ENCODE measurements at regions not wholly inside any gene's neighbourhood (a gene's known extent, or its start where the extent isn't known, plus 50 kb on each side); places are given as distances from the start of the nearest gene placed in this dataset.

DNA sequence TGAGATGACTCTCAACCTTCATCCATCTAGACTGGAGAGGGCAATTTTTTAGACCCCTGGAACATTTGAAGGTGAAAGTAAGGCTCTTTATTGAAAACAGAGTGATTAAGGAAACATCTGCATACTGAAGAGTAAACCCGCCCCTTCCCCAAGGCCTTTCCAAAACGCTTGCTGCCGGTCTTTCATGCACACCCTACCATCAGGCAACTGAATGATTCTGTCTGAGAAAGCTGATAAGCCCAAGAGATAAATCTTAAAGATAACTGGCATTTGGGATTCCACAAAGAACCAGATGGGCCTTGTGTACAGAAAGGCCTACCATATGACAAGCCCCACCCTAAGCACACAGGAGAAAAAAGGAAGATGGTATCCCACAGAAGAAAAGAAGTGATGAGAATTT lies 54.4 kb upstream of the PIK3R1 start:
- Histone ChIP-seq H3K4me2 (no peak overlapping the region), H3K36me3 (no peaks in the 10 kb centered on the region)
- TF ChIP-seq, protein P1, sequence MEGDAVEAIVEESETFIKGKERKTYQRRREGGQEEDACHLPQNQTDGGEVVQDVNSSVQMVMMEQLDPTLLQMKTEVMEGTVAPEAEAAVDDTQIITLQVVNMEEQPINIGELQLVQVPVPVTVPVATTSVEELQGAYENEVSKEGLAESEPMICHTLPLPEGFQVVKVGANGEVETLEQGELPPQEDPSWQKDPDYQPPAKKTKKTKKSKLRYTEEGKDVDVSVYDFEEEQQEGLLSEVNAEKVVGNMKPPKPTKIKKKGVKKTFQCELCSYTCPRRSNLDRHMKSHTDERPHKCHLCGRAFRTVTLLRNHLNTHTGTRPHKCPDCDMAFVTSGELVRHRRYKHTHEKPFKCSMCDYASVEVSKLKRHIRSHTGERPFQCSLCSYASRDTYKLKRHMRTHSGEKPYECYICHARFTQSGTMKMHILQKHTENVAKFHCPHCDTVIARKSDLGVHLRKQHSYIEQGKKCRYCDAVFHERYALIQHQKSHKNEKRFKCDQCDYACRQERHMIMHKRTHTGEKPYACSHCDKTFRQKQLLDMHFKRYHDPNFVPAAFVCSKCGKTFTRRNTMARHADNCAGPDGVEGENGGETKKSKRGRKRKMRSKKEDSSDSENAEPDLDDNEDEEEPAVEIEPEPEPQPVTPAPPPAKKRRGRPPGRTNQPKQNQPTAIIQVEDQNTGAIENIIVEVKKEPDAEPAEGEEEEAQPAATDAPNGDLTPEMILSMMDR (IDR thresholded peaks at IDR 0.05), result no peak
- TF ChIP-seq EZH2phosphoT487 (IDR thresholded peaks at IDR 0.05), result no peak
- no peak for TF ChIP-seq EZH2 (IDR thresholded peaks at IDR 0.05)

DNA sequence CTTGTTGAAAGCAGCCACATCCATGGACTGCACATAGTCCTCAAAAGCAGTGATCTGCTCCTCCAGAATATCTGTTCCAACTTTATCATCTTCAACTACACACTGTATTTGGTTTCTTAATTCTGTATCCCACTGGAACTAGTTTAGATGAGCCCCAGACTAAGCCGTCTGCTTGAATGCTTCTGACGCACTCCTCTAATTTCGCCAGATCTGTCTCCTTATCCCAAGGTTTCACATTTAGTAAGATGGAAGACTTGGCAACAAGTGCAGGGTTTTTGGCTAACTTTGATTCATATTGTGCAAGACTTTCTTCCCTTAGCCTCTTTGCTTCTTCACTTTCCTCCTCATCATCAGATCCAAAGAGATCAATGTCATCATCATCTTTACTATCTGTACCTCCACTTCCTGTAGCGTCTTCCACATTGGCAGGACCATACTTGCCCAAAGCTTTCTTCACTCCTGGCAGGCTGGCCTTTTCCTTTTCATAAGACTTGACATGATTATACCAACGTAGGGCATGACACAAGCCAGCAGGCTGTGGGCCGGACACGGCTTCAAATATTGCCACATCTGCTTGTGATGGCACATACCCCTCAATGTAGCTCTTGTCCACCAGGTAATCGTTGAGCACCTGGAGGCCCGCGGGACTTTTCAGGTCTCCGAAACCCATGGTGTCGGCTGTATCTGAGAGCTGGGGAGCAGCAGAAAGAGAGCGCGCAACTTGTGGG lies 56.2 kb upstream of the PIK3R1 start:
- Histone ChIP-seq H3K9ac (no peak overlapping the region), H3K36me3 (no peaks in the 10 kb centered on the region), H3F3A (ENCODE audit: low read depth) (no peaks in the 10 kb centered on the region), H3K4me1 (peaks cover 3% of the 10 kb centered on the region), H3K4me3 (no peak overlapping the region), H3K27me3 (no peaks in the 10 kb centered on the region), H2AFZ (replicated peaks) (no peak overlapping the region), H3K27ac (no peak overlapping the region), H3K79me2 (ENCODE audit: low read depth) (no peaks in the 10 kb centered on the region), H3K4me2 (no peak overlapping the region), H3K9me3 (ENCODE audit: low read depth) (no peaks in the 10 kb centered on the region), H4K20me1 (ENCODE audit: low read depth) (no peaks in the 10 kb centered on the region)
- Mint-ChIP-seq H3K27me3 (ENCODE audit: insufficient read depth, low read depth) (peaks cover 8% of the 10 kb centered on the region), H3K9me3 (no peaks in the 10 kb centered on the region), H3K4me3 (no peak overlapping the region), H3K36me3 (no peaks in the 10 kb centered on the region), H3K4me1 (no peaks in the 10 kb centered on the region), H3K27ac (no peak overlapping the region)
- TF ChIP-seq EZH2phosphoT487 (IDR thresholded peaks at IDR 0.05) (no peak), EZH2 (IDR thresholded peaks at IDR 0.05) (no peak)
- TF ChIP-seq, protein P1 (IDR thresholded peaks at IDR 0.05), result no peak
- DNase-seq (ENCODE audit: low spot score), result no peak

More for the DNA sequence above, 54.4 kb upstream of the PIK3R1 start:
- Mint-ChIP-seq H3K27me3 (ENCODE audit: insufficient read depth, low read depth) (peaks cover 6% of the 10 kb centered on the region), H3K36me3 (no peaks in the 10 kb centered on the region), H3K4me1 (no peaks in the 10 kb centered on the region), H3K4me3 (no peak overlapping the region), H3K27ac (no peak overlapping the region), H3K9me3 (peaks cover 2% of the 10 kb centered on the region)
- no peaks in the 10 kb centered on the region for H3K79me2 ChIP-seq (ENCODE audit: low read depth)
- no peaks in the 10 kb centered on the region for H3K27me3 ChIP-seq
- no peaks in the 10 kb centered on the region for H3K4me1 ChIP-seq
- H3F3A ChIP-seq (ENCODE audit: low read depth), result no peaks in the 10 kb centered on the region
- no peaks in the 10 kb centered on the region for H4K20me1 ChIP-seq (ENCODE audit: low read depth)
- DNase-seq (ENCODE audit: low spot score), result no peak
- H2AFZ ChIP-seq (replicated peaks), result peak overlapping the region; percentile 30
- H3K9me3 ChIP-seq (ENCODE audit: low read depth), result no peaks in the 10 kb centered on the region
- no peak overlapping the region for H3K4me3 ChIP-seq
- H3K9ac ChIP-seq, result no peak overlapping the region
- no peak overlapping the region for H3K27ac ChIP-seq

DNA sequence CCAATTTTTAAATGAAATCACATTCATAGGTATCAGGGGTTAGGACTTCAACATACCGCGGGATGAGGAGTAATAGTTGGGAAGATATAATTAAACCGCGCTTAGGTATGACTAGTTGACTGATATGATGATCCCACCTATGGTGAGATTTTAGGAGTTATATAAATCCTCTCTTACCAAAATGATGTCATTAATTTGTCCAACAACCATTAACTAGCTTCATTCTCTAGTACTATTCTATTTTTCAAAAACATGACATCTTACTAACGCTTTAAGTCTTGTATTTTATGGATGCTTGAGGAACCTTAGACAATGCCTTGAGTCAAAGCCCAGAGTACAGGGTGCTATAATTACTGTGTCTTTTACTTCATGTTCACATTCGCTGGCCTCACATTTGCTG lies 59.6 kb upstream of the PIK3R1 start:
- Histone ChIP-seq H3K4me1 (peaks cover 17% of the 10 kb centered on the region), H3K9me3 (ENCODE audit: low read depth) (no peaks in the 10 kb centered on the region), H3K4me3 (no peak overlapping the region), H3K4me2 (no peak overlapping the region), H3K9ac (no peak overlapping the region), H3F3A (ENCODE audit: low read depth) (no peaks in the 10 kb centered on the region), H3K27me3 (no peaks in the 10 kb centered on the region), H3K36me3 (no peaks in the 10 kb centered on the region), H2AFZ (replicated peaks) (no peak overlapping the region), H4K20me1 (ENCODE audit: low read depth) (no peaks in the 10 kb centered on the region), H3K27ac (no peak overlapping the region), H3K79me2 (ENCODE audit: low read depth) (no peaks in the 10 kb centered on the region)
- no peak for DNase-seq (ENCODE audit: low spot score)
- Mint-ChIP-seq H3K4me3 (no peak overlapping the region), H3K36me3 (no peaks in the 10 kb centered on the region), H3K27ac (no peak overlapping the region), H3K4me1 (no peaks in the 10 kb centered on the region), H3K9me3 (no peaks in the 10 kb centered on the region), H3K27me3 (ENCODE audit: insufficient read depth, low read depth) (peaks cover 8% of the 10 kb centered on the region)
- TF ChIP-seq, protein P1 (IDR thresholded peaks at IDR 0.05), result no peak
- TF ChIP-seq EZH2phosphoT487 (IDR thresholded peaks at IDR 0.05) (no peak), EZH2 (IDR thresholded peaks at IDR 0.05) (no peak)

All from neural progenitor cell (in vitro differentiated cells).